Stimulated activated CD8-positive, alpha-beta memory T cell treated with anti-CD3 and anti-CD28 coated beads, Interleukin-15, amount 100 ng/mL, for 24 hours (primary cell): ENCODE measurements at regions not wholly inside any gene's neighbourhood (a gene's known extent, or its start where the extent isn't known, plus 50 kb on each side); places are given as distances from the start of the nearest gene placed in this dataset.

Experiments
- DNase-seq: peaks from one replicate; pipeline ENCODE4 v3.0.0-alpha.2; 2020; ENCODE audit warnings: low read depth

- DNase-seq: no peak
Measured at GRCh38 chr6:134455319-134455718, 137.4 kb upstream of the SGK1 start.

- DNase-seq: no peak
Measured at GRCh38 chr6:134454794-134455193, 136.9 kb upstream of the SGK1 start.

- no peak for DNase-seq
Measured at GRCh38 chr6:134453792-134454510, 136.0 kb upstream of the SGK1 start.

- DNase-seq: no peak
Measured at GRCh38 chr6:134452906-134453305, 135.0 kb upstream of the SGK1 start.

- DNase-seq: no peak
Measured at GRCh38 chr6:134451529-134451928, 133.6 kb upstream of the SGK1 start.

GRCh38 chr6:134449781-134450180 lies 131.9 kb upstream of the SGK1 start:
- DNase-seq: no peak

GRCh38 chr6:134449004-134449403 lies 131.1 kb upstream of the SGK1 start:
- no peak for DNase-seq

GRCh38 chr6:134447883-134448387 lies 130.0 kb upstream of the SGK1 start:
- no peak for DNase-seq

- DNase-seq: no peak
Measured at GRCh38 chr6:134447423-134447822, 129.5 kb upstream of the SGK1 start.

- DNase-seq: no peak
Measured at GRCh38 chr6:134446896-134447295, 129.0 kb upstream of the SGK1 start.

GRCh38 chr6:134446218-134446848 lies 128.4 kb upstream of the SGK1 start:
- DNase-seq: no peak

GRCh38 chr6:134443009-134443408 lies 125.1 kb upstream of the SGK1 start:
- no peak for DNase-seq

GRCh38 chr6:134442073-134442472 lies 124.2 kb upstream of the SGK1 start:
- DNase-seq: no peak

GRCh38 chr6:134438837-134439236 lies 120.9 kb upstream of the SGK1 start:
- DNase-seq: no peak

- no peak for DNase-seq
Measured at GRCh38 chr6:134437376-134437775, 119.5 kb upstream of the SGK1 start.

GRCh38 chr6:134436950-134437349 lies 119.0 kb upstream of the SGK1 start:
- DNase-seq: no peak

GRCh38 chr6:134436281-134436815 lies 118.4 kb upstream of the SGK1 start:
- no peak for DNase-seq

GRCh38 chr6:134435814-134436280 lies 117.9 kb upstream of the SGK1 start:
- DNase-seq: no peak

- no peak for DNase-seq
Measured at GRCh38 chr6:134434019-134434942, 116.4 kb upstream of the SGK1 start.

GRCh38 chr6:134432036-134432435 lies 114.1 kb upstream of the SGK1 start:
- DNase-seq: no peak

- no peak for DNase-seq
Measured at GRCh38 chr6:134431421-134431859, 113.5 kb upstream of the SGK1 start.

- DNase-seq: no peak
Measured at GRCh38 chr6:134429861-134430380, 112.0 kb upstream of the SGK1 start.
